Mesenchymal stem cell (in vitro differentiated cells and primary cell): ENCODE measurements at regions not wholly inside any gene's neighbourhood (a gene's known extent, or its start where the extent isn't known, plus 50 kb on each side); places are given as distances from the start of the nearest gene placed in this dataset.

Experiments
- DNase-seq: peaks from one replicate; pipeline ENCODE4 v3.0.0-alpha.2; 2013
- H2AFZ ChIP-seq: one replicate; pipeline ENCODE4 v1.6.1; 2013; ENCODE audit warnings: low read depth, mild to moderate bottlenecking, control low read depth, inconsistent platforms, low read length, moderate library complexity
- H2AK5ac ChIP-seq: 2 replicates; pipeline ENCODE4 v1.6.1; 2013; ENCODE audit warnings: low read length, moderate library complexity, mild to moderate bottlenecking, inconsistent platforms; ENCODE audit not compliant: severe bottlenecking
- H2BK120ac ChIP-seq: one replicate; pipeline ENCODE4 v1.6.1; 2013; ENCODE audit warnings: low read depth, mild to moderate bottlenecking, inconsistent platforms, low read length, moderate library complexity
- H2BK12ac ChIP-seq, 2 experiments: one replicate each; pipeline ENCODE4 v1.6.1; 2013; ENCODE audit warnings: inconsistent platforms in 2 of 2, low read length in 2 of 2, mild to moderate bottlenecking in 2 of 2, moderate library complexity in 2 of 2, control low read depth in 1 of 2
- H2BK15ac ChIP-seq: one replicate; pipeline ENCODE4 v1.6.1; 2013; ENCODE audit warnings: mild to moderate bottlenecking, low read depth, inconsistent platforms; ENCODE audit not compliant: poor library complexity, severe bottlenecking
- H2BK5ac ChIP-seq: 2 replicates; pipeline ENCODE4 v1.6.1; 2013; ENCODE audit warnings: low read depth, mild to moderate bottlenecking, low read length, control low read depth, inconsistent platforms; ENCODE audit not compliant: poor library complexity, severe bottlenecking
- H3K14ac ChIP-seq, 2 experiments: one replicate each; pipeline ENCODE4 v1.6.1; 2013; ENCODE audit warnings: inconsistent platforms in 2 of 2, low read length in 2 of 2, control low read depth in 1 of 2, mild to moderate bottlenecking in 1 of 2, moderate library complexity in 1 of 2
- H3K18ac ChIP-seq, 2 experiments: one replicate each; pipeline ENCODE4 v1.6.1; 2013; ENCODE audit warnings: inconsistent platforms in 2 of 2, low read length in 2 of 2, control low read depth in 1 of 2, low read depth in 1 of 2, mild to moderate bottlenecking in 1 of 2
- H3K23ac ChIP-seq, 2 experiments: one replicate each; pipeline ENCODE4 v1.6.1; 2013; ENCODE audit warnings: inconsistent platforms in 2 of 2, low read length in 2 of 2, mild to moderate bottlenecking in 2 of 2, moderate library complexity in 2 of 2, control low read depth in 1 of 2
- H3K27ac ChIP-seq: 2 replicates; pipeline ENCODE4 v1.5.1; 2013; ENCODE audit warnings: mild to moderate bottlenecking, moderate library complexity, low read length, control low read depth, inconsistent platforms; ENCODE audit not compliant: poor library complexity, severe bottlenecking
- H3K27me3 ChIP-seq, 2 experiments: 2 replicates each; pipeline versions ENCODE4 v1.6.1 to v1.7.0; 2013; ENCODE audit warnings: low read length in 2 of 2, mild to moderate bottlenecking in 2 of 2, moderate library complexity in 2 of 2, control low read depth in 1 of 2, inconsistent platforms in 1 of 2; ENCODE audit not compliant: control insufficient read depth in 1 of 2, insufficient read depth in 1 of 2
- H3K36me3 ChIP-seq, 2 experiments: 2 replicates each; pipeline versions ENCODE4 v1.6.1 to v1.7.0; 2013; ENCODE audit warnings: low read length in 2 of 2, control low read depth in 1 of 2, inconsistent platforms in 1 of 2, low read depth in 1 of 2, mild to moderate bottlenecking in 1 of 2; ENCODE audit not compliant: insufficient read depth in 2 of 2, control insufficient read depth in 1 of 2
- H3K4ac ChIP-seq, 2 experiments: one replicate each; pipeline ENCODE4 v1.6.1; 2013; ENCODE audit warnings: inconsistent platforms in 2 of 2, low read length in 2 of 2, mild to moderate bottlenecking in 2 of 2, moderate library complexity in 2 of 2, control low read depth in 1 of 2, low read depth in 1 of 2
- H3K4me1 ChIP-seq: 2 replicates; pipeline ENCODE4 v1.6.1; 2013; ENCODE audit warnings: low read depth, low read length, control low read depth; ENCODE audit not compliant: control insufficient read depth, insufficient read depth
- H3K4me2 ChIP-seq: 2 replicates; pipeline ENCODE4 v1.6.1; 2013; ENCODE audit warnings: low read length, mild to moderate bottlenecking, inconsistent platforms; ENCODE audit not compliant: poor library complexity, severe bottlenecking
- H3K4me3 ChIP-seq, 2 experiments: 2 replicates each; pipeline versions ENCODE4 v1.5.1 to v1.7.0; 2013; ENCODE audit warnings: low read length in 2 of 2, mild to moderate bottlenecking in 2 of 2, control low read depth in 1 of 2, low read depth in 1 of 2; ENCODE audit not compliant: insufficient read depth in 1 of 2
- H3K79me1 ChIP-seq: replicated peaks from 2 replicates; pipeline ENCODE4 v1.6.1; 2013; ENCODE audit warnings: mild to moderate bottlenecking, control low read depth, low read length, inconsistent platforms; ENCODE audit not compliant: poor library complexity, severe bottlenecking
- H3K9ac ChIP-seq: 2 replicates; pipeline ENCODE4 v1.7.0; 2013; ENCODE audit warnings: mild to moderate bottlenecking, low read length, moderate library complexity
- H3K9me3 ChIP-seq: 2 replicates; pipeline ENCODE4 v1.7.0; 2013; ENCODE audit warnings: mild to moderate bottlenecking, low read length; ENCODE audit not compliant: control insufficient read depth
- H4K8ac ChIP-seq: one replicate; pipeline ENCODE4 v1.6.1; 2013; ENCODE audit warnings: inconsistent platforms, mild to moderate bottlenecking, low read length, moderate library complexity
- H4K91ac ChIP-seq: one replicate; pipeline ENCODE4 v1.6.1; 2013; ENCODE audit warnings: mild to moderate bottlenecking, low read length, inconsistent platforms
- WGBS: methylation state at CpG from one replicate; pipeline ENCODE4 v1.1.7; 2013; ENCODE audit warnings: mixed read lengths; 5-methylcytosine and 5-hydroxymethylcytosine counted together

GRCh38 chr3:20909511-20909910 is 723.5 kb upstream of the SGO1 start:
- Histone ChIP-seq H3K4me3 (no peak overlapping the region), H3K4me1 (no peaks in the 10 kb centered on the region), H3K18ac (no peak overlapping the region), H3K4ac (no peak overlapping the region), H3K14ac (no peak overlapping the region), H2BK5ac (no peak overlapping the region), H4K8ac (no peak overlapping the region), H3K27me3 (no peaks in the 10 kb centered on the region), H3K4me2 (no peak overlapping the region), H2BK12ac (no peak overlapping the region), H3K79me1 (no peaks in the 10 kb centered on the region), H2BK120ac (no peak overlapping the region), H3K36me3 (no peaks in the 10 kb centered on the region), H3K9me3 (no peaks in the 10 kb centered on the region), H3K9ac (no peak overlapping the region), H2AFZ (no peak overlapping the region), H2AK5ac (no peak overlapping the region), H2BK15ac (no peak overlapping the region), H4K91ac (no peak overlapping the region), H3K27ac (no peak overlapping the region), H3K23ac (no peak overlapping the region)
- 80% methylated on average over 3 of the region's 3 CpGs for WGBS
- DNase-seq: no peak

- no peak overlapping the region for H3K14ac ChIP-seq
- no peak overlapping the region for H3K9ac ChIP-seq
- H3K27ac ChIP-seq: no peak overlapping the region
- no peak overlapping the region for H4K8ac ChIP-seq
- no peaks in the 10 kb centered on the region for H3K9me3 ChIP-seq
- H3K27me3 ChIP-seq: no peaks in the 10 kb centered on the region
- H2BK120ac ChIP-seq: no peak overlapping the region
- no peaks in the 10 kb centered on the region for H3K4me1 ChIP-seq
- no peak overlapping the region for H3K4ac ChIP-seq
- H2BK5ac ChIP-seq: no peak overlapping the region
- H3K23ac ChIP-seq: no peak overlapping the region
- H3K18ac ChIP-seq: no peak overlapping the region
- no peaks in the 10 kb centered on the region for H3K79me1 ChIP-seq
- WGBS: 74% methylated on average over 5 of the region's 8 CpGs
- no peak overlapping the region for H3K4me2 ChIP-seq
- H4K91ac ChIP-seq: no peak overlapping the region
- no peak overlapping the region for H2BK15ac ChIP-seq
- H2AFZ ChIP-seq: no peak overlapping the region
- H3K36me3 ChIP-seq: no peaks in the 10 kb centered on the region
- no peak overlapping the region for H3K4me3 ChIP-seq
- no peak overlapping the region for H2BK12ac ChIP-seq
- no peak overlapping the region for H2AK5ac ChIP-seq
- DNase-seq: no peak
Observed at GRCh38 chr3:20905210-20905805, 719.3 kb upstream of the SGO1 start.

- Histone ChIP-seq H3K27me3 (no peaks in the 10 kb centered on the region), H2BK120ac (no peak overlapping the region), H2BK5ac (no peak overlapping the region), H4K91ac (no peak overlapping the region), H2BK12ac (no peak overlapping the region), H2AFZ (no peak overlapping the region), H4K8ac (no peak overlapping the region), H3K4me2 (no peak overlapping the region), H3K79me1 (no peaks in the 10 kb centered on the region), H3K9me3 (no peaks in the 10 kb centered on the region), H2BK15ac (no peak overlapping the region), H3K9ac (no peak overlapping the region), H3K36me3 (no peaks in the 10 kb centered on the region), H2AK5ac (no peak overlapping the region), H3K4me1 (no peaks in the 10 kb centered on the region), H3K14ac (no peak overlapping the region), H3K4me3 (no peak overlapping the region), H3K27ac (no peak overlapping the region), H3K23ac (no peak overlapping the region), H3K18ac (no peak overlapping the region), H3K4ac (no peak overlapping the region)
- 70% methylated on average over 3 of the region's 3 CpGs for WGBS
- DNase-seq: no peak
Observed at GRCh38 chr3:20904671-20905070, 718.7 kb upstream of the SGO1 start.

- Histone ChIP-seq H2AFZ (no peak overlapping the region), H3K23ac (no peak overlapping the region), H2BK5ac (no peak overlapping the region), H3K4me2 (no peak overlapping the region), H3K18ac (no peak overlapping the region), H4K91ac (no peak overlapping the region), H2BK120ac (no peak overlapping the region), H3K4ac (no peak overlapping the region), H2BK15ac (no peak overlapping the region), H3K36me3 (no peaks in the 10 kb centered on the region), H3K27me3 (no peaks in the 10 kb centered on the region), H4K8ac (no peak overlapping the region), H3K9me3 (no peaks in the 10 kb centered on the region), H3K9ac (no peak overlapping the region), H3K14ac (no peak overlapping the region), H3K4me3 (no peak overlapping the region), H3K27ac (no peak overlapping the region), H3K4me1 (no peaks in the 10 kb centered on the region), H2BK12ac (no peak overlapping the region), H2AK5ac (no peak overlapping the region), H3K79me1 (no peaks in the 10 kb centered on the region)
- 64% methylated on average over 1 of the region's 2 CpGs for WGBS
- DNase-seq: no peak
Observed at GRCh38 chr3:20898962-20899361, 713.0 kb upstream of the SGO1 start.
